ENCODE measurements at regions not wholly inside any gene's neighbourhood (a gene's known extent, or its start where the extent isn't known, plus 50 kb on each side); places are given as distances from the start of the nearest gene placed in this dataset.
"Not testable (repeated sequence)": the region's sequence is repeated elsewhere in the genome, so short reads cannot be mapped to it uniquely, and the experiment has no call there.

- TF ChIP-seq CTCF (IDR thresholded peaks at IDR 0.05; ENCODE audit: insufficient read depth, low read length, poor library complexity, severe bottlenecking) = no peak
- DNase-seq (ENCODE audit: low read depth) = no peak
Measured at GRCh38 chr4:66017671-66018070, 347.4 kb upstream of the EPHA5 start.

GRCh38 chr4:66016240-66016639 lies 346.0 kb upstream of the EPHA5 start:
- TF ChIP-seq CTCF (IDR thresholded peaks at IDR 0.05; ENCODE audit: insufficient read depth, low read length, poor library complexity, severe bottlenecking) = no peak
- H3K4me3 ChIP-seq (ENCODE audit: low read depth, low read length) = no peak overlapping the region
- no peak for DNase-seq (ENCODE audit: low read depth)
- H3K36me3 ChIP-seq (ENCODE audit: control insufficient read depth, insufficient read depth, low read length) = no peaks in the 10 kb centered on the region
- H3K27me3 ChIP-seq (ENCODE audit: control insufficient read depth, insufficient read depth, low read length) = no peaks in the 10 kb centered on the region

More at GRCh38 chr4:66017671-66018070, 347.4 kb upstream of the EPHA5 start:
- no peak overlapping the region for H3K4me3 ChIP-seq (ENCODE audit: low read depth, low read length)
- H3K27me3 ChIP-seq (ENCODE audit: control insufficient read depth, insufficient read depth, low read length) = no peaks in the 10 kb centered on the region
- no peaks in the 10 kb centered on the region for H3K36me3 ChIP-seq (ENCODE audit: control insufficient read depth, insufficient read depth, low read length)

- Histone ChIP-seq H3K36me3 (ENCODE audit: control insufficient read depth, insufficient read depth, low read length) (no peaks in the 10 kb centered on the region), H3K27me3 (ENCODE audit: control insufficient read depth, insufficient read depth, low read length) (no peaks in the 10 kb centered on the region), H3K4me3 (ENCODE audit: low read depth, low read length) (no peak overlapping the region)
- no peak for DNase-seq (ENCODE audit: low read depth)
- no peak for TF ChIP-seq CTCF (IDR thresholded peaks at IDR 0.05; ENCODE audit: insufficient read depth, low read length, poor library complexity, severe bottlenecking)
Measured at GRCh38 chr4:66014146-66014765, 344.0 kb upstream of the EPHA5 start.

GRCh38 chr4:66000510-66001117 lies 330.3 kb upstream of the EPHA5 start:
- Histone ChIP-seq H3K27me3 (ENCODE audit: control insufficient read depth, insufficient read depth, low read length) (no peaks in the 10 kb centered on the region), H3K4me3 (ENCODE audit: low read depth, low read length) (no peak overlapping the region), H3K36me3 (ENCODE audit: control insufficient read depth, insufficient read depth, low read length) (no peaks in the 10 kb centered on the region)
- TF ChIP-seq CTCF (IDR thresholded peaks at IDR 0.05; ENCODE audit: insufficient read depth, low read length, poor library complexity, severe bottlenecking) = no peak
- no peak for DNase-seq (ENCODE audit: low read depth)

GRCh38 chr4:65999518-65999871 lies 329.2 kb upstream of the EPHA5 start:
- H3K4me3 ChIP-seq (ENCODE audit: low read depth, low read length) = no peak overlapping the region
- no peak for DNase-seq (ENCODE audit: low read depth)

GRCh38 chr4:65998807-65999517 lies 328.7 kb upstream of the EPHA5 start:
- not testable (repeated sequence) for DNase-seq (ENCODE audit: low read depth); H3K4me3 ChIP-seq (ENCODE audit: low read depth, low read length); H3K27me3 ChIP-seq (ENCODE audit: control insufficient read depth, insufficient read depth, low read length); H3K36me3 ChIP-seq (ENCODE audit: control insufficient read depth, insufficient read depth, low read length)

More at GRCh38 chr4:65999518-65999871, 329.2 kb upstream of the EPHA5 start:
- Histone ChIP-seq H3K36me3 (ENCODE audit: control insufficient read depth, insufficient read depth, low read length) (no peaks in the 10 kb centered on the region), H3K27me3 (ENCODE audit: control insufficient read depth, insufficient read depth, low read length) (no peaks in the 10 kb centered on the region)
- TF ChIP-seq CTCF (IDR thresholded peaks at IDR 0.05; ENCODE audit: insufficient read depth, low read length, poor library complexity, severe bottlenecking) = no peak
